ENCODE measurements at regions not wholly inside any gene's neighbourhood (a gene's known extent, or its start where the extent isn't known, plus 50 kb on each side); places are given as distances from the start of the nearest gene placed in this dataset.
A peak's percentile ranks its signal among the peaks of the same experiment; 100 is the strongest.

DNA sequence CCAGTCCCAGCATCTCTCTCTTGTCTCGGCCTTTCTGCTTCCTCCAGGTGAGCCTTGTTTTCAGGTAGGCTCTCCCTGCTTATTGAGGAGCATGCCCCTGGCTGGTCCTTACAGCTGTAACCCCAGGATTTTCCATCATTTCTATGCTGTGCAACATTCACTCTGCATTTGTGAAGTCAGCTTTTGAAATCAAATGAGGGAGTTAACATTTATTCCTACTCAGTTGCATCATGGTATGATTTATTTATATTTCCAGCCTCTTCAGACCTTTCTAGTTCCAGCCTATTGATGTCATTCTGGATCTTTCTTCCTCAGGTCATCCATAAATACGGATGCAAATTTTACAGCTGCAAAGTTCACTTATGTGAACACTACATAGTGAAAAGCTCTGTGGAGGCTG lies 755.6 kb downstream of the TYW1 start:
- no peak for DNase-seq (ENCODE audit: low read depth)

DNA sequence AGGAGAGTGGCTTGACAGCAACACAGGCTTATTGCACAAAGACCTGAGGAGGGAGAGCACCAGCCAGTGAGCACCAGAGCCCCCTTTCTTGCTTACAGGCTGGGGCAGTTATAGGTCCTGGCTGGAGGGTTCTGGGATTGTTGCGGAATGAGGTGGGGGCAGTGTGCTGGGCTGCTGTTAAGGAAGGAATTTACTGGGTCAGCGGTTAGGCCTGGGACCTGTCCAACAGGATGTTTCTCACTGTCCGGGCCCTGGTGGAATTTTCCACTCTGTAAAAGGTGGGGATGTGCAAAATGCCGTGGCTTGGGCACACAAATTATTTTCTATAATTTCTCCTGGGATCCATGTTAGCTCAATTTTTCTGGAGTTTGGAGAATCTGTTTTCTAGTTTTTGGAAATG lies 757.3 kb downstream of the TYW1 start:
- peak; percentile 8 for DNase-seq (ENCODE audit: low read depth)

DNA sequence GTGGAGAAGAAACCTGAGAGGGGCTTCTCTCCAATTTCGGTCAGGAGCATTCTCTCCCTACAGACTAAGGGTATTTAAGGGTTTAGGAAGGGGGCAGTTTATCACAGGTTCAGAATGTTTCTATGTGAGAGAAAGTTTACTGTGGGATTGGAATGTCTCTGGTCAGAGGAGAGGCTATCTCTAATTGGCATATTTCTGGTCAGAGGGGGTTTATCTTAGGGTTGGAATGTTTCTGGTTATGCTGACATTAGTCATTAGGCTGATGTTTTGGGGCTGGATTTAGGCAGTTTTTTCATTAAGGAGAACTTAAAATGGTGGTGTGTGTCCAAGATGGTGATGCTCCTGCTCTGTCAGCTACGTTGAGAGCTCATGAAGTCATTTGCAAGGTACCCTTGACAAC lies 758.0 kb downstream of the TYW1 start:
- DNase-seq (ENCODE audit: low read depth), result no peak

DNA sequence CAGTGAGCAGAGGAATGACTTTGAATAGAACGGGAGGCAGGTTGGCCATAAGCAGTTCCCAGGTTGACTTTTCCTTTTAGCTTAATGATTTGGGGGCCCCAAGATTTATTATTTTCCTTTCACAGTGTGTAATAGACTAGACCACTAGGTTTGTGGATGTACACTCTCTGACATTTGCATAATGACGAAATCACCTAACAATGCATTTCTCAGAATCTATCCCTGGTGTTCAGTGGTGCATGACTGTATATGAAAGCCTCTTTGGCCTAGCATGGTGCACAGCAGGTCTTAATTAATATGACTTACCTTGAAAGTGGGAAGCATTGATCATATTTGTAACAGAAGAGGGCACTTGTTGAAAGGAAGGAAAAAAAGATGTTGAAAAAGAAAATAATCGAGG lies 761.9 kb downstream of the TYW1 start:
- DNase-seq (ENCODE audit: low read depth), result no peak

DNA sequence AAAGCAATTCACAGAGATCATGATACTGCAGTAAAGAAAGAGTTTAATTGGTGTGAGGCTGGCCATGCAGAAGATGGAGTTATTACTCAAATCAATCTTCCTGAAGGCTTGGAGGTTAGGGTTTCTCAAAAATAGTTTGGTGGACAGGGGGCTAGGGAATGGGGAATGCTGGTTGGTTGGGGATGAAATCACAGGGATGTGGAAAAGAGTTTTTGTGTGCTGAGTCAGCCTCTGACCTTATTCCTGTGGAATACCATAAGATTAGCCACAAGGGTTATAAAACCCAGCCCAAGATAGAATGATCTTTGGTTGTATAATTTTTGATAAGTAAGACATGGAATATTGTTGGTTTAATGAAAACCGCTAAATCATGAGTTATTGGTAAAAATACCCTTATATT lies 764.3 kb downstream of the TYW1 start:
- no peak for DNase-seq (ENCODE audit: low read depth)

DNA sequence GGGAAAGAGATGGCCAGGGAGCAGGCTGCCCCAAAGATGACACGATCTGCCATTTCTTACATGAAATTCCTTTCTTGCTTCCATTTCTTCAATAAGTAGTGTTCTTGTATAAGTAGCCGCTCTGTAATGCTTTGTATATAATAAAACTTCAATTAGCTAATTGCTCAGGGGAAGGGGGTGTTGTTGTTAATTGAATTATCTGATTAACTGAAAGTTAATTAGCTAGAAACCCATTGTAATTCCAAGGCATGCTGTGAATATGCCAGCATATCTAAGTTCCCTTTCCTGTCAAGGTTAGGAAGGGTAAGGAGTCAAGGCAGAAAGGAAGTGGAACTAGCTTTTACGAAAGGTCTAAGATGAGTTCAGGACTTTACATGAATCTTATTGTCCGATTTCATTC lies 765.9 kb downstream of the TYW1 start:
- DNase-seq (ENCODE audit: low read depth), result no peak

DNA sequence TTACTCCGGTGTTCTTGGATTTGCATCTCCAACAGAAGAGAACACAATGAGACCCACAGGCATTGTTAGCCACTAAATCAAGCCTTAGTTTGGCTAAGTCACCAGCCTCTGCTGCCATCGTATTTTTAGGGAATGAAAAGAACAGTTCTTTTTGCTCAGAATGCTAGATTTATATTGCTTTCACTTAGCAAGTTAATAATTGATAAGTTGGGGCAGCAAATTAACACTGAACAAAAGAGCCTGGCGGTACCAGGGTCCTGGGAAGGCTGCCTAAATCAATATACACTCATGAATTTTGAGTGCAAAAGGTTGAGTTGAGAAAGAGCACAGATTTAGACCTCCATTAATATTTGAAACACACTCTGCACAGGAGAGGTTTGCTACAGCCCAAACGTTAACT lies 767.7 kb downstream of the TYW1 start:
- DNase-seq (ENCODE audit: low read depth), result no peak

DNA sequence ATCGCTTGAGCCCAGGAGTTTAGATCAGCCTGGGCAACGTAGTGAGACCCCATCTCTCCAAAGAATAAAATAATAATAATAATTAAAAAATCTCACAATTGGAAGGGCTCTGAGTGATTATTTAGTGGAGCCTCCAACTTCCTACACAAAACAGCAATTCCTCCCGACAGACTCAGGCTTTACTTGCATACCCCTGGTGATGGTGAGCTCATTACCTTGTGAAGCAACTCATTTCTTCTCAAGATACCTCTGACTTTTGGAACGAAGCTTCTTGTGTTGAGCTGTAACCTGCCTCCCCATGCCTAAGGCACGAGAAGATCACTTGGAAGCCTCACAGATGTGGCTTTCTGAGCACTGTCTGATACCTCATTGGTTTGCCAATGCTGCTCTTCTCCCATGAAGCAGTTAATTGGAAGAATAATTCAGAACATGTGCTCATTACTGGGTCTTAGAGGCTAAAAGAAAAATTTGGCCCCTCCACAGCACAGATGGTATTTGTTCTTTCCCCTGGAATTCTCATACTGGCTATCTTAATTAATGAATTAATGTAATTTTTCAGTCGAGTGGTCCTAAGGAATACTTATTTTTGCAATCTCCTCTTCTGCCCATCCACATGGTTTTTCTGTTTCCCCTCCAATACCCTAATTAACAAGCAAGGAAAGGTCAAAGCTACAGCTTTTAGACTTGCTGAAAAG lies 769.0 kb downstream of the TYW1 start:
- no peak for DNase-seq (ENCODE audit: low read depth)

DNA sequence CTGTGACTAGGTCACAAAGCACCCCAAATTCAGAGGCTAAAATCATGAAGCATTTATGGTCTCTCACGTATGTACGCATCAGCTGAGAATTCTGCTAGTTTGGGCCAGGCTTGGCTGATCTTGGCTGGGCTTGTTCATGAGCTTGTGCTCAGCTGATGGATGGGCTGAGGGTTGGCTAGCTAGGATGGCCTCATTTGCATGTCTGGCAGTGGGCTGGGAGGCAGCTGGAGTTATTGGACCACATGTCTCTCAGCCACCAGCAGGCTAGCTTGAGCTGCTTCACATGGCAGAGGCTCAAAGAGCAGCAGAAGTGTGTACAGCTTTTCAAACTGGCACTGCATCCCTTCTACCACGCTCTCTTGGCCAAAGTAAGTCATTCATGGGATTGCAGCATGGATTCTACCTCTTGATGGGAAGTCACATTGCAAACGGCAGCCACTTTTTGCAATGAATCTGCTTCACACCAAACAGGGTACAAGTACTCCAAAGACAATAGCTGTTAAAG lies 770.3 kb downstream of the TYW1 start:
- DNase-seq (ENCODE audit: low read depth), result no peak

DNA sequence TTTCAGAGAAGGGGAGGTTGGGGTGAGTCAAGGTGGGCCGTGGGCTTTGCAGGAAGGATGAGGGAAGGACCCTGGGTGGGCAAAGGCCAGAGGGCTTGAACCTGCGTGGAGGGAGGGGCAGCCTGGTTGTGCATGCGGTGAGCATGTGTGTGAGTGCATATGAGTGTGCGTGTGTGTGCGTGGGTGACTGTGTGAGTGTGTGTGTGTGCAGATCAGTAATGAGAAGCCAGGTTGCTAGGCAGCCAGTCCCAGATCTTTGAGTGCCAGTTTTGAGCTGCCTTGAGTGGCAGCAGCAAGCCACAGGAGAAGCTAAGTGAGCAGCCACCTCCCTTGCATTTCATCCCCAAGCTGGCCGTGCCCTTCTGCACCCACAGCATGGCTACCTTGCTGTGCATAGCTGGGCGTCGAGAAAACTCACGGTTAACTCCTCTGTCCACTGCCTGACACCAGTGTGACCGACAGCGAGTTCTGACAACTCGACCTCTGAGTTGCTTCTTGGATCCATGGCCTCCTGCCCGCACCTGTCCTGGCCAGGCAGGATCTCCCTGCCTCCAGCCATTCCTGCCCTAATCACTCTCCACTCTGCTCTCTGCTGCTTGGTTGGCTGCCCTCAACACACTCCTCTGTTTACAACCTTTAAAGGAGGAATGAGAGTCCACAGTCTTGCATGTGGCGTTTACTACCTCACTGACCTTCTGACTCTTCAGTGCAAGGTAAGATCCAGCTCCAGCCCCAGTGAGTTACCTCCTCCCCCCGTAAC lies 775.4 kb downstream of the TYW1 start:
- no peak for DNase-seq (ENCODE audit: low read depth)

DNA sequence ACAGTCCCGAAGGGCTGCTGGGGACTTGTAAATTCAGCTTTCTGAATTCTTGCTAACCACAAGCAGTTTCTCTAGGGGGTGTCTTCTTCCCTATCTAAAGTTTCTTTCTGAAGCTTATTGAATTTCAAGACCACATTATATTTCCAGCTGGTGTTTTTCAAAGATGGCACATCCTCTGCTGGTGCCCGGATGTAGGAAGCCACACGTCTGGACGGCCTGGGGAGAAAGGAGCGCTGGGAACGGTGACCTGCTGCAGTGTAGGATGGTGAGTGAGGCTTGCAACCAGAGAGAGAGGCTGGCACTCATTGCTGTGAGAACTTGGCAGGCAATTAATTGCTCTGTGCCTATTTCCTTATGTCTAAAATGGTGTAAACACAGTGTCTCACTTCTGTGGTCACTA lies 776.4 kb downstream of the TYW1 start:
- no peak for DNase-seq (ENCODE audit: low read depth)

DNA sequence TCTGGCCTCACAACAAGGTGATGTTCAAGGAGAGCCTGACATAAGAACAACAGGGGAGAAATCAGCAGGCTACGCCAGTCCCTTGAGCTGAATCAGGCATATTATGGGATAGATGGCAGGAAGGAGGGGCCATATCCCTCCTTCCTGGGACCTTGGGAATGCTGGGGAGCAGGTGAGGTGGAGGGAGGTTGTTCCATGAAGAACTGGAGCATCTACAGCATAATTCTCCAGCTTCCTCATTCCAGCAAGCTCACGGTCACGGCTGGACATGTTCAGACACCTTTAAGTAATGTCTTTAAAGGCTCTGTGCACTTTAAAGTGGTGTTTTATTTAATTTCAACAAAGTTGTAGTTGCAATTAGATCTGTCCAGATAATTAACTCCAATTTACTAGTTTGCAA lies 780.5 kb downstream of the TYW1 start:
- DNase-seq (ENCODE audit: low read depth), result no peak

DNA sequence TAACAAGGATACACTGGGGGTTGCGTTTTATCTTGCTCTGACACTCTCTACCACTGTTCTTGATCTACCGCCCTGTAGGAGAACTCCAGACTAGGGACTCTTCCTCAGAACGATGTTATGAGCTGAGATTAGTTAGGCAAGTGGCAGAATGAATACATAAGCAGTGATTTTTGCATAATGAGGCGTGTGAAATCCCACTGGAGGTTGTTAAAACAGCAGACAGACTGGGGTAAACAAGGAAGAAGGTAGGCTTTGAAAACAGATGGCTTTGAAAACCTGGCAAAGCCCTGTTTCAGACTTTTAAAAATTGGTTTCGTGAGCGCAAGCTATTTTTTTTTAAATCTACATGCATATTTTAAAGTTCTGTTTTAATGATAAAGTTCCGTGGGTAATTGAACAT lies 785.2 kb downstream of the TYW1 start:
- no peak for DNase-seq (ENCODE audit: low read depth)

DNA sequence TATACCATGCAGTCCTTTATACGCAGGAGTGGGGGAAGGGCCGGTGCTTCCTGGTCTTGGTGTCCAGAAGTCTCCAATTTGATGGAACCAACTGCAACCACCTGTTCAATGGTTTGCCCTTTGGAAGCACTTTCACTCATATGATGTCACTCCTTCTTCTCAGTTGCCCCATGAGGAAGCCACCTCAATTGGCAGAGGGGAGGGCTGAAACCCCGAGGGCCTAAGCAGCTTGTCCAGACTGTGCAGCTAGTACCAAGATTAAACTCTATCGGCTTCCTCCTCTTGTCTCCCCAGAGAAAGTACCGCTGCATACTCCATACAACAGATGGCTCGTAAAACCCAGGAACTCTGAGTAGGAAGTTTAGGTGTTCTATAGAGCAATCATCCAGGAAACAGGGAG lies 789.4 kb downstream of the TYW1 start:
- no peak for DNase-seq (ENCODE audit: low read depth)

DNA sequence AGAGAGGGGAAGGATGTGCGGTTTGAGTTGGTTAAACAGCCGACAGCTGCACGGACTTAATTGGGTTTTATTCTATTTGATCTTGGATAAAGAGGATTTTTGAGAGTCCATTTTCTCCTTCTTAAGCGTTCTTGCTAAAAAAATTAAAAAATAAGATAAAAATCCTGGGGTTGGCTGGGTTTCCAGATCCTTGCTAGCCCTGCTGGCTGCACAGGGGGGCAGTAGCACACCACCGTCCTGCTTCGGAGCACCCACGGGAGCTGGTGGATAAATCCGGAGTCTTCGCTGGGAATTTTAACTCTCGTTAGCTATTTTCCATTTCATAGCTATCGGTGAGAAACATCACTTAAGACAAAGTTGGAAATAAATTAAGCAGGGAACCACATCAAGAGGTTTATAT lies 792.0 kb downstream of the TYW1 start:
- DNase-seq (ENCODE audit: low read depth), result no peak

DNA sequence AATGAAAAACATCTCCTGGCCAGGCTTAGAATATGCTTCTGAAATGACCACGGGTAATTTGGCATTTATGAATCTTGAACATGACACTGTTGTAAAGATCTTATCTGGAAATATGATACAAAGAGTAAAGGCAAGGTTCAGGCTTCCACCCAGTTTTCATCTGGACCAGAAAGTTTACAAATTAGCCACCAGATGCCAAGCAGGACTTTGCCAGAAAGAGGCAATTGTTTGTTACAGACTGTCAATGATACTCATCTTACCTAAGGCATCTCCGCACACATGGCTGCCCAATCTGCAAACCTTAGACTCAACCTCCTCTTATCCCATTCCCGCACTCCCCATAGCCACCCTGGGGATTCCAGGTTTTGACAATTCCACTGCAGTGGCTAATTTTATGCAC lies 795.3 kb downstream of the TYW1 start:
- no peak for DNase-seq (ENCODE audit: low read depth)

DNA sequence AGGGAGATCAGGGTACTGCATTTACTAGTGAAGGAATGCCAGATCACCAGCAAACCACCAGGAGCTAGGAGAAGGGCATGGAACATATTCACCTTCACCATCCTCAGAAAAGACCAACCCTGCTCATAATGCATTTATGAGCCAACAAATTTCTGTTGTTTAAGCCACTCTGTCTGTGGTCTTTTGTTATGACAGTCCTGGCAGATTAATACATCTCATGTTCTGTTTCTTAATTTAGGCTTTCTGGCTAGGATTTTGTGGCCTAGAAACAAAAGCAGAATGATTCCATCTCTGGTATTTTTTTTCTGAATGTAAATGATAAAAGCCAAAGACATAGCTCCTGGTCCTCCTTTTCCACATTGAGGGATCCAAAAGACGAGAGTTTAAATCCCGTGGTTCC lies 797.9 kb downstream of the TYW1 start:
- no peak for DNase-seq (ENCODE audit: low read depth)

DNA sequence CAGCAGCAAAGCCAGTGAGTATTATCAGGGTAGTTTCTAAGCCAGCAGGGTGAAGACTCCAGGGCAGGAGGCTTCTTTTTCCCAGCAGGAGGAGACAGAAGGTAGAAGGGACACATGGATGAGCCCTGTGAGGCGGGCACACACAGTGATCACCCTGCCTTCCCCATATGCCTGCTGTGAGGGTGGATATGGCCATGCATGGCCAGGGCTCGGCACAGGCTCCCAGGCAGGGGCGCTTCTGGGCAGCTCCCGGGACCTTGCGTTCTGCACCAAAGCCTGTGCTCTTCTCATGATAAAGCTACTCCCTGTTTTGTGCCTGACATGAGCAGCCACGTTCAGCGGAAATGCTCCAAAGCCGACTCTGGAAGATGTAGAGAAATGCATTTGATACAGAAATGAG lies 807.2 kb downstream of the TYW1 start:
- DNase-seq (ENCODE audit: low read depth), result no peak

DNA sequence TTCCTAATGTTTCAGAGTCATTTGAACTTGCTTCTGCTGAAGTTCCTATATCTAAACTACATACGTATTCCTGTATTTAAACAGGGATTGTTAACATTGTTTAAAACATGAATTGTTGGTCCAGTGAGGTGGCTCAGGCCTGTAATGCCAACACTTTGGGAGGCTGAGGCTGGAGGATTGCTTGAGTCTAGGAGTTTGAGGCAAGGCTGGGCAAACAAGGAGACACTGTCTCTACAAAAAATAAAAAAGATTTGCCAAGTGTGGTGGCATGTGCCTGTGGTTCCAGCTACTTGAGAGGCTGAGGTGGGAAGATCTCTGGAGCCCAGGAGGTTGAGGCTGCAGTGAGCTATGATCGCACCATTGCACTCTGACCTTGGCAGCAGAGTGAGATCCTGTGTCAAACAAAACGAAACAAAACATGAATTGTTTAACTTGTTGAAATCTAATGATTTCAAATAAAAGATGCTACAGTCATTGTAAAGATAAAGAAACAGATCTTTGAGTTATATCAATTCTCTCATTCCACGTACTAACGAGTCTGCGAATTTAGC lies 809.4 kb downstream of the TYW1 start:
- DNase-seq (ENCODE audit: low read depth), result no peak

DNA sequence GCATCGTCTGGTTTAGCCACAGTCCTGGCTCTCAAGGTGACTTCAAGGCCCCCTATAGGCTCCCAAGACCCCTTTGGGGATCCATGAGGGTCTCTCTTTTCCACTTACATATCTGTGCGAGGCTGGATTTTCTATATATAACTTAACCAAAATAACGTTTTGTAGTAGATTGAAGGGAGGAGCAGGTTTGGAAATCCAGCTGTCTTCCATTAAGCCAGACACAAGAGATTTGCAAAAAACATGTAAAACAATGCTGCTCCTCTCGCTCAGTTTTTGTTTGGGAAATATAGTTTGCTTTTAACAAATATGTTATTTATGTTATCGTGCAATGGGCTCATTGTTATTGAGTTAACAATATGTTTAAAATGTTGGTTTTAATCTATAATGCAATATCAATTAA lies 811.2 kb downstream of the TYW1 start:
- no peak for DNase-seq (ENCODE audit: low read depth)

DNA sequence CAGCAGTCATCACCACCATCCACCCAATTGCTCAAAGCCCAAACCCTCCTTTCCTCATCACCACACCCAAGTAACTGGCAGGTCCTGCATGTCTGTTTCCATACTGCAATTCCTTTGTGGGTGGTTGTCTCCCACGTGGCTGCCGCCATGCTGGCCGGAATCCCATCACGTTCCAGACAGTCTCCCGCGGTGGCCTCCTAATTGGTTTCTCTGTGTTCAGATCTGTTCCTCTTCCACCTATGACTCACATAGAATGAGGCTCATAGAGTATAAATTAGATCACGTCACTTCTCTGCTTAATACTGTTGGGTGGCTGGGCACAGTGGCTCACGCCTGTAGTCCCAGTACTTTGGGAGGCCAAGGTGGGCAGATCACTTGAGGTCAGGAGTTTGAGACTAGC lies 813.0 kb downstream of the TYW1 start:
- no peak for DNase-seq (ENCODE audit: low read depth)

DNA sequence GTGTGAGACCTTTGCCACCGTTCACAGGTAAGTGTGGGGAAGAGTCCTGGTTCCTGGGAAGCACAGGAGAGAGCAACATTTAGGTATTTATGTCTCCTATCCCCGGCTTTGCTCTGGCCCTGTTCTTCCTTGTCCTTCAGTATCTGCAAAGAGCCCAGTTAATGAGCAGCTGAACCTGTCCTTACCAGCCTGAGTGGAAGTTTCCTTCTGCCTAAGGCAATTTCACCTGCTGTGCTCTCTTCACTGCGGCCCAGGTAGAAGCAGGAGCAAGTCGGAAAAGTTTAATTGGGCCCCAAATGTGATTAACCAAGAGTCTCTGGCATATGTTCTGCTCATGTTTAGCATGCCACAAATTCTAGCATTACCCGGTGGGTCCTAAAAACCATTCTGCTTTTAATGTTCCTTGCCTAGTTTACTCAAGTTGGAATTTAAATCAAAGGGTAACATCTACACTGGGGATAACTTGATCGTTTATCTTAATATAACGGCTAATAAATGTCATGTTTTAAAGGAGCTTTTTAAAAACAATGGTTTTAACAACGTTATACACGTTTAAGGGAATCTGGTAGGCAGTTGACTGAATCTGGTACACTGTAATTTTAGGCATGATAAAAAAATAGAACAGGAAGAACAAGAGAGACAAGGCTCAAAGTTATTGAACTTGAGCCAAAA lies 817.1 kb downstream of the TYW1 start:
- DNase-seq (ENCODE audit: low read depth), result no peak

All from HT1080 (cell line).